B cell (primary cell): ENCODE measurements at regions not wholly inside any gene's neighbourhood (a gene's known extent, or its start where the extent isn't known, plus 50 kb on each side); places are given as distances from the start of the nearest gene placed in this dataset.

Experiments
- ATAC-seq: fragments of 200-7000 bp; cut with Tn5 transposase; one replicate; pipeline ENCODE4 v1.10.0; 2021; ENCODE audit warnings: low read depth, mild to moderate bottlenecking, moderate number of reproducible peaks, moderate library complexity
- CTCF ChIA-PET: fragments of 350-600 bp; sonication (Branson Sonifier 250); formaldehyde crosslinking; loops from one replicate; lab custom pipeline; 2021; ENCODE audit warnings: antibody characterized with exemption, inconsistent platforms; lab: Charles Lee
- POLR2A ChIA-PET: fragments of 350-600 bp; sonication (Branson Sonifier 250); formaldehyde crosslinking; loops from one replicate; lab custom pipeline; 2021; ENCODE audit warnings: antibody characterized with exemption; lab: Charles Lee
- DNase-seq: peaks from one replicate; pipeline ENCODE4 v3.0.0; 2013
- H2AFZ ChIP-seq: 2 replicates; pipeline ENCODE4 v1.6.1; 2012; ENCODE audit warnings: mild to moderate bottlenecking, low read depth, low read length; ENCODE audit not compliant: insufficient read depth, poor library complexity, severe bottlenecking
- H3K27ac ChIP-seq, 2 donors: 1 replicate in 1 of 2; 2 replicates in 1 of 2; pipeline ENCODE4 v1.5.1; 2012 to 2013; ENCODE audit warnings: low read length in 2 of 2, mild to moderate bottlenecking in 2 of 2, moderate library complexity in 1 of 2
- H3K27me3 ChIP-seq, 4 experiments: fragments of 200-600 bp in 1 of 4; sonication (generic) in 1 of 4; replicated peaks in 1 of 4; 1 replicate in 2 of 4; 2 replicates in 2 of 4; pipeline versions ENCODE4 v1.6.1 to v1.7.0; 2013 to 2016; ENCODE audit warnings: low read length in 3 of 4, mild to moderate bottlenecking in 2 of 4, mixed read lengths in 1 of 4, moderate library complexity in 1 of 4; ENCODE audit not compliant: insufficient read depth in 4 of 4, control insufficient read depth in 3 of 4; ENCODE audit errors: control extremely low read depth in 1 of 4
- H3K36me3 ChIP-seq, 2 experiments: replicated peaks in 1 of 2; 1 replicate in 1 of 2; 2 replicates in 1 of 2; pipeline versions ENCODE4 v1.6.1 to v1.7.1; 2013; ENCODE audit warnings: low read length in 1 of 2; ENCODE audit not compliant: insufficient read depth in 2 of 2, control insufficient read depth in 1 of 2; ENCODE audit errors: control extremely low read depth in 1 of 2, extremely low read depth in 1 of 2
- H3K4me1 ChIP-seq, 2 donors: fragments of 200-600 bp in 1 of 2; sonication (generic) in 1 of 2; 1 replicate in 1 of 2; 2 replicates in 1 of 2; pipeline versions ENCODE4 v1.5.1 to v1.6.1; 2013 to 2017; ENCODE audit warnings: low read length in 2 of 2; ENCODE audit not compliant: control insufficient read depth in 2 of 2, insufficient read depth in 2 of 2
- H3K4me2 ChIP-seq: replicated peaks from 2 replicates; pipeline ENCODE3; 2012; ENCODE audit warnings: mild to moderate bottlenecking, low read depth, low read length; ENCODE audit not compliant: poor library complexity, severe bottlenecking
- H3K4me3 ChIP-seq, 5 experiments: fragments of 200-600 bp in 1 of 5; sonication (generic) in 1 of 5; 1 replicate in 3 of 5; 2 replicates in 2 of 5; pipeline versions ENCODE4 v1.5.1 to v1.7.0; 2011 to 2016; ENCODE audit warnings: low read length in 4 of 5, mild to moderate bottlenecking in 4 of 5, low read depth in 2 of 5, control low read depth in 1 of 5, moderate library complexity in 1 of 5; ENCODE audit not compliant: insufficient read depth in 1 of 5; ENCODE audit errors: control extremely low read depth in 1 of 5, extremely low read depth in 1 of 5
- H3K79me2 ChIP-seq: fragments of 200-600 bp; sonication (generic); one replicate; pipeline ENCODE4 v1.6.0; 2016; ENCODE audit warnings: low read length; ENCODE audit not compliant: control insufficient read depth, insufficient read depth
- H3K9ac ChIP-seq: fragments of 200-600 bp; sonication (generic); 2 replicates; pipeline ENCODE4 v1.6.1; 2017; ENCODE audit warnings: mild to moderate bottlenecking, low read length, moderate library complexity
- H3K9me3 ChIP-seq, 3 donors: one replicate each; pipeline versions ENCODE4 v1.6.1 to v1.7.1; 2013; ENCODE audit warnings: low read length in 2 of 3; ENCODE audit not compliant: control insufficient read depth in 2 of 3, insufficient read depth in 1 of 3; ENCODE audit errors: control extremely low read depth in 1 of 3
- H4K20me1 ChIP-seq: 2 replicates; pipeline ENCODE4 v1.6.0; 2012; ENCODE audit warnings: mild to moderate bottlenecking, low read length; ENCODE audit not compliant: insufficient read depth, control insufficient read depth, poor library complexity, severe bottlenecking
- H3K27ac Mint-ChIP-seq: one replicate; pipeline ENCODE4 v1.8.0; 2021; ENCODE audit warnings: mixed read lengths
- H3K27me3 Mint-ChIP-seq: one replicate; pipeline ENCODE4 v1.8.0; 2021; ENCODE audit warnings: mixed read lengths
- H3K4me1 Mint-ChIP-seq: one replicate; pipeline ENCODE4 v1.8.0; 2021; ENCODE audit warnings: mixed read lengths
- H3K4me3 Mint-ChIP-seq: one replicate; pipeline ENCODE4 v1.8.0; 2021; ENCODE audit warnings: mixed read lengths
- H3K9me3 Mint-ChIP-seq: one replicate; pipeline ENCODE4 v1.8.0; 2022; ENCODE audit warnings: mixed read lengths; ENCODE audit not compliant: insufficient read depth
- CTCF ChIP-seq: fragments of 200-600 bp; IDR thresholded peaks from one replicate; pipeline ENCODE4 v1.8.0; 2022; ENCODE audit warnings: antibody characterized with exemption, mild to moderate bottlenecking
- EZH2 ChIP-seq: IDR thresholded peaks from 2 replicates; pipeline ENCODE4 v1.6.1; 2012; ENCODE audit warnings: borderline replicate concordance, low read depth, mild to moderate bottlenecking, moderate library complexity, low read length; ENCODE audit not compliant: insufficient read depth, poor library complexity, severe bottlenecking
- WGBS: methylation state at CpG from one replicate; pipeline ENCODE4 v1.1.5; 2013; ENCODE audit warnings: missing lambda C conversion rate; ENCODE audit not compliant: insufficient coverage; 5-methylcytosine and 5-hydroxymethylcytosine counted together
- intact Hi-C: fragments of 100-400 bp; cut with micrococcal nuclease; formaldehyde crosslinking; loops from one replicate; pipeline ENCODE4 v1.10.0; 2022

GRCh38 chr14:66341239-66341638 lies 144.9 kb upstream of the CCDC196 start:
- Histone ChIP-seq H3K79me2 (no peaks in the 10 kb centered on the region), H3K36me3 (no peaks in the 10 kb centered on the region), H2AFZ (no peak overlapping the region), H3K4me1 (no peaks in the 10 kb centered on the region), H3K27me3 (no peaks in the 10 kb centered on the region), H3K27ac (no peak overlapping the region), H3K4me2 (no peak overlapping the region), H3K9me3 (no peaks in the 10 kb centered on the region), H4K20me1 (no peaks in the 10 kb centered on the region), H3K9ac (no peak overlapping the region), H3K4me3 (no peak overlapping the region)
- Mint-ChIP-seq H3K27me3 (peaks cover 4% of the 10 kb centered on the region), H3K27ac (no peak overlapping the region), H3K9me3 (no peaks in the 10 kb centered on the region), H3K4me1 (no peaks in the 10 kb centered on the region), H3K4me3 (no peak overlapping the region)
- intact Hi-C loops: no loop called here
- DNase-seq (no peak), ATAC-seq (no peak)
- TF ChIP-seq EZH2: no peak
- TF ChIP-seq CTCF: no peak
- POLR2A ChIA-PET: no interaction called here
- CTCF ChIA-PET: no interaction called here

GRCh38 chr14:66345986-66346385 lies 140.2 kb upstream of the CCDC196 start:
- H3K79me2 ChIP-seq: no peaks in the 10 kb centered on the region
- Mint-ChIP-seq H3K4me3 (no peak overlapping the region), H3K4me1 (no peaks in the 10 kb centered on the region), H3K27me3 (peaks cover 4% of the 10 kb centered on the region), H3K9me3 (peaks cover 7% of the 10 kb centered on the region), H3K27ac (no peak overlapping the region)
- no peaks in the 10 kb centered on the region for H3K36me3 ChIP-seq
- H3K27me3 ChIP-seq: no peaks in the 10 kb centered on the region
- H3K4me2 ChIP-seq: no peak overlapping the region
- no peaks in the 10 kb centered on the region for H4K20me1 ChIP-seq
- H3K27ac ChIP-seq: no peak overlapping the region
- ChIA-PET CTCF (no interaction called here), POLR2A (no interaction called here)
- DNase-seq (no peak), ATAC-seq (no peak)
- intact Hi-C loops: no loop called here
- H3K9ac ChIP-seq: no peak overlapping the region
- H3K9me3 ChIP-seq: peaks cover 3 to 9% (median 4%) of the 10 kb centered on the region in 3 donors
- no peak overlapping the region for H3K4me3 ChIP-seq
- H3K4me1 ChIP-seq: no peaks in the 10 kb centered on the region
- no peak for TF ChIP-seq EZH2
- TF ChIP-seq CTCF: no peak
- no CpG with 5 or more reads among the region's 2 CpGs for WGBS
- no peak overlapping the region for H2AFZ ChIP-seq
